ENCODE measurements at regions not wholly inside any gene's neighbourhood (a gene's known extent, or its start where the extent isn't known, plus 50 kb on each side); places are given as distances from the start of the nearest gene placed in this dataset.

- 64% methylated on average over 2 of the region's 2 CpGs for WGBS
- Histone ChIP-seq H3K36me3 (no peaks in the 10 kb centered on the region), H3K27ac (replicated peaks in 1 of 4) (no peak overlapping the region), H3K27me3 (no peaks in the 10 kb centered on the region), H3K9me3 (no peaks in the 10 kb centered on the region), H3K4me3 (no peak overlapping the region), H3K4me1 (no peaks in the 10 kb centered on the region)
- TF ChIP-seq, protein P1, sequence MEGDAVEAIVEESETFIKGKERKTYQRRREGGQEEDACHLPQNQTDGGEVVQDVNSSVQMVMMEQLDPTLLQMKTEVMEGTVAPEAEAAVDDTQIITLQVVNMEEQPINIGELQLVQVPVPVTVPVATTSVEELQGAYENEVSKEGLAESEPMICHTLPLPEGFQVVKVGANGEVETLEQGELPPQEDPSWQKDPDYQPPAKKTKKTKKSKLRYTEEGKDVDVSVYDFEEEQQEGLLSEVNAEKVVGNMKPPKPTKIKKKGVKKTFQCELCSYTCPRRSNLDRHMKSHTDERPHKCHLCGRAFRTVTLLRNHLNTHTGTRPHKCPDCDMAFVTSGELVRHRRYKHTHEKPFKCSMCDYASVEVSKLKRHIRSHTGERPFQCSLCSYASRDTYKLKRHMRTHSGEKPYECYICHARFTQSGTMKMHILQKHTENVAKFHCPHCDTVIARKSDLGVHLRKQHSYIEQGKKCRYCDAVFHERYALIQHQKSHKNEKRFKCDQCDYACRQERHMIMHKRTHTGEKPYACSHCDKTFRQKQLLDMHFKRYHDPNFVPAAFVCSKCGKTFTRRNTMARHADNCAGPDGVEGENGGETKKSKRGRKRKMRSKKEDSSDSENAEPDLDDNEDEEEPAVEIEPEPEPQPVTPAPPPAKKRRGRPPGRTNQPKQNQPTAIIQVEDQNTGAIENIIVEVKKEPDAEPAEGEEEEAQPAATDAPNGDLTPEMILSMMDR (IDR thresholded peaks at IDR 0.05) = no peak
- TF ChIP-seq POLR2AphosphoS5 (IDR thresholded peaks at IDR 0.05) = no peak
- TF ChIP-seq POLR2A (IDR thresholded peaks at IDR 0.05; ENCODE audit: low read depth) = no peak
- no peak for TF ChIP-seq EP300 (IDR thresholded peaks at IDR 0.05)
- DNase-seq (ENCODE audit: extremely low spot score) = no peak
- intact Hi-C loops (cut with DNase I) = no loop called here
Observed at GRCh38 chr2:223232896-223233295, 180.9 kb downstream of the KCNE4 start.

DNA sequence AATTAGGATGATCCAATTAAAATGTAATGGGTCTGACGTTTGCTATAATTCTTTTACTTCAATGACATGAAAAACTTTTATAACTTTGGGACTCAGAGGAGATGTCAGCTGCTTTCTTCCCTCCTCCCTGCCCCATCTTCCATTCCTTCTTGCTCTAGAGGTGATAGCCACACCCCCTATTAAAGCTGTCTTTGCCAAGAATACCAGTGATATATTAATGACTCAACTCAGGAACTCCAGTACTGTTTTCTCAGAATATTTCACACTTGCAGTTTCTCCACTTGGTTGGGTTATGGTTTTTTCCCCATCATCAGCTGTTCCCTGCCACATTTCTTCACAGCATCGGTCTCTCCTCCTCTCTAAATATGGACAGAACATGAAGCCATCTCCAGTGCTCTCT is 184.0 kb downstream of the KCNE4 start:
- no peak for DNase-seq (ENCODE audit: extremely low spot score)
- no peak overlapping the region for H3K4me3 ChIP-seq
- H3K9me3 ChIP-seq = no peaks in the 10 kb centered on the region
- no peaks in the 10 kb centered on the region for H3K36me3 ChIP-seq
- H3K27ac ChIP-seq (replicated peaks in 1 of 4) = no peak overlapping the region
- WGBS = 72% methylated on average over 2 of the region's 2 CpGs
- H3K4me1 ChIP-seq = no peaks in the 10 kb centered on the region
- intact Hi-C loops (cut with DNase I) = no loop called here
- no peaks in the 10 kb centered on the region for H3K27me3 ChIP-seq
- TF ChIP-seq POLR2A (IDR thresholded peaks at IDR 0.05; ENCODE audit: low read depth) (no peak), EP300 (IDR thresholded peaks at IDR 0.05) (no peak), POLR2AphosphoS5 (IDR thresholded peaks at IDR 0.05) (no peak)
- TF ChIP-seq, protein P1 (IDR thresholded peaks at IDR 0.05) = no peak

DNA sequence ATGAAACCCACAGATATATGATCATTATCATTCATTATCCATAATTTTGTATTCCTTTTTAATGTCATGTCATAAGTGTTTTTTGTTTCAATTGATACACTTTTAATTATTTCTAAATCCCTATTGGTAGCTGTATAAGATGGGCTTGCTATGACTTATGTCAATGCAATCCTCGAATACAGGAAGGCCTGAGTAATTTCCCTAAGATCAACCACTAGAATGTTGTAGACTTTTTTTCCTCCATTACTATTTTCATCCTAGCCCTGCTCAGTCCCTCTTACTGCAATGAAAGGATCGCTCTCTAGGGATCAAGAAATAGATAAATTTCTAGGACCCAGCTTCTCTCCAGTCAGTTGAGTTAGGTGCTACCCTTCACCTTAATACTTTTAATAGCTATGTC is 186.3 kb downstream of the KCNE4 start:
- H3K27ac ChIP-seq (replicated peaks in 1 of 4) = no peak overlapping the region
- H3K4me3 ChIP-seq = no peak overlapping the region
- TF ChIP-seq POLR2AphosphoS5 (IDR thresholded peaks at IDR 0.05) = no peak
- TF ChIP-seq EP300 (IDR thresholded peaks at IDR 0.05) = no peak
- TF ChIP-seq, protein P1 (IDR thresholded peaks at IDR 0.05) = no peak
- TF ChIP-seq POLR2A (IDR thresholded peaks at IDR 0.05; ENCODE audit: low read depth) = no peak
- H3K9me3 ChIP-seq = no peaks in the 10 kb centered on the region
- H3K27me3 ChIP-seq = no peaks in the 10 kb centered on the region
- no peak for DNase-seq (ENCODE audit: extremely low spot score)
- intact Hi-C loops (cut with DNase I) = no loop called here
- H3K36me3 ChIP-seq = no peaks in the 10 kb centered on the region
- no peaks in the 10 kb centered on the region for H3K4me1 ChIP-seq
- WGBS = 84% methylated on average over 2 of the region's 2 CpGs

- Histone ChIP-seq H3K36me3 (no peaks in the 10 kb centered on the region), H3K4me1 (no peaks in the 10 kb centered on the region), H3K27ac (replicated peaks in 1 of 4) (no peak overlapping the region), H3K4me3 (no peak overlapping the region), H3K9me3 (no peaks in the 10 kb centered on the region), H3K27me3 (no peaks in the 10 kb centered on the region)
- no peak for DNase-seq (ENCODE audit: extremely low spot score)
- TF ChIP-seq EP300 (IDR thresholded peaks at IDR 0.05) (no peak), POLR2A (IDR thresholded peaks at IDR 0.05; ENCODE audit: low read depth) (no peak), POLR2AphosphoS5 (IDR thresholded peaks at IDR 0.05) (no peak)
- TF ChIP-seq, protein P1 (IDR thresholded peaks at IDR 0.05) = no peak
- intact Hi-C loops (cut with DNase I) = no loop called here
- 76% methylated on average over 3 of the region's 3 CpGs for WGBS
Observed at GRCh38 chr2:223243233-223243632, 191.2 kb downstream of the KCNE4 start.

DNA sequence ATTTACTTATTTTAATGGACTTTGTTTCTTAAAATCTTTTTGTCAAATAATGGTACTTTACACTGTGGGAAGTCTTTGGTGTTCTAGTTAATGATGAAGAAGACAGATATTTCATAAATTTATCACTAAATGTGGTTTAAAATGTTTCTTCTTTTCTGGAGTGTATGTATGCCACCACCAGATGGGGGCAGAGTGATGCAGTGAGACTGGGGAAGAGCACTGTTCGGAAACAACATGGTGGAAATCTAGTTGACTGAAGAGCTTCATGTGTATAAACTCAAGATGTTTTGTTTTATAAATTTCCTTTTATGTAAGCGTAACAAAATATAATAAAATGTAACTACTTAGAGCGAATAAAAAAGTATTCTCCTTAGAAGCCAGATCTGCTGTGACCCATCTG is 195.1 kb downstream of the KCNE4 start:
- WGBS = 95% methylated on average over 3 of the region's 3 CpGs
- Histone ChIP-seq H3K27ac (replicated peaks in 1 of 4) (no peak overlapping the region), H3K9me3 (no peaks in the 10 kb centered on the region), H3K27me3 (no peaks in the 10 kb centered on the region), H3K4me1 (no peaks in the 10 kb centered on the region), H3K36me3 (no peaks in the 10 kb centered on the region), H3K4me3 (no peak overlapping the region)
- intact Hi-C loops (cut with DNase I) = no loop called here
- no peak for DNase-seq (ENCODE audit: extremely low spot score)
- TF ChIP-seq EP300 (IDR thresholded peaks at IDR 0.05) (no peak), POLR2A (IDR thresholded peaks at IDR 0.05; ENCODE audit: low read depth) (no peak), POLR2AphosphoS5 (IDR thresholded peaks at IDR 0.05) (no peak)
- TF ChIP-seq, protein P1 (IDR thresholded peaks at IDR 0.05) = peak in 2 of 3 experiments; percentile 40 to 46
